ENCODE measurements at regions not wholly inside any gene's neighbourhood (a gene's known extent, or its start where the extent isn't known, plus 50 kb on each side); places are given as distances from the start of the nearest gene placed in this dataset.

- no peaks in the 10 kb centered on the region for H3K9me3 ChIP-seq
- TF ChIP-seq, protein P1, sequence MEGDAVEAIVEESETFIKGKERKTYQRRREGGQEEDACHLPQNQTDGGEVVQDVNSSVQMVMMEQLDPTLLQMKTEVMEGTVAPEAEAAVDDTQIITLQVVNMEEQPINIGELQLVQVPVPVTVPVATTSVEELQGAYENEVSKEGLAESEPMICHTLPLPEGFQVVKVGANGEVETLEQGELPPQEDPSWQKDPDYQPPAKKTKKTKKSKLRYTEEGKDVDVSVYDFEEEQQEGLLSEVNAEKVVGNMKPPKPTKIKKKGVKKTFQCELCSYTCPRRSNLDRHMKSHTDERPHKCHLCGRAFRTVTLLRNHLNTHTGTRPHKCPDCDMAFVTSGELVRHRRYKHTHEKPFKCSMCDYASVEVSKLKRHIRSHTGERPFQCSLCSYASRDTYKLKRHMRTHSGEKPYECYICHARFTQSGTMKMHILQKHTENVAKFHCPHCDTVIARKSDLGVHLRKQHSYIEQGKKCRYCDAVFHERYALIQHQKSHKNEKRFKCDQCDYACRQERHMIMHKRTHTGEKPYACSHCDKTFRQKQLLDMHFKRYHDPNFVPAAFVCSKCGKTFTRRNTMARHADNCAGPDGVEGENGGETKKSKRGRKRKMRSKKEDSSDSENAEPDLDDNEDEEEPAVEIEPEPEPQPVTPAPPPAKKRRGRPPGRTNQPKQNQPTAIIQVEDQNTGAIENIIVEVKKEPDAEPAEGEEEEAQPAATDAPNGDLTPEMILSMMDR (IDR thresholded peaks at IDR 0.05), result no peak
- intact Hi-C loops (cut with DNase I, micrococcal nuclease), result no loop called here
- H3K4me1 ChIP-seq (ENCODE audit: low read depth), result no peaks in the 10 kb centered on the region
- H3K36me3 ChIP-seq (ENCODE audit: low read depth), result no peaks in the 10 kb centered on the region
- DNase-seq, result no peak
- no peak overlapping the region for H3K4me3 ChIP-seq
- no peak for ATAC-seq
Observed at GRCh38 chr4:17092736-17093437, 194.4 kb upstream of the LDB2 start.

DNA sequence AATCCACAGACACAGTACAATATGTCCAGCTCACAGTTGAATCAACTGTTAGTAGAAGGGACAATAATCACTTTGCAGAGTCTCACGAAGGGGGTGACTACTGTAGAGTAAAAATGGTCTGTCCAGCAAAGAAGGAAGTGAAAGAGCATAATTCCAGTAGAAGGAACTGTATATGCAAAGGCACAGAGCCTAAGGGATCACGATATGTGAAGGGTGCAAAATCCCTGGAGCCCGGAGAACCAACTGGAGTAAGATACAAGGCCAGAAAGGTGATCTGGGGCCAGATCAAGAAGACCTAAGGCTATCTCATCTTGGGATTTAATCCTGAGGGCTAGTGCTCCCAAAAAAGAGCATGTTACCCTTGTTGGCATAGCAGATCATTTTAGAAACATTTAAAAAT, 192.7 kb upstream of the LDB2 start:
- DNase-seq (no peak), ATAC-seq (no peak)
- intact Hi-C loops (cut with DNase I, micrococcal nuclease), result no loop called here
- Histone ChIP-seq H3K4me1 (ENCODE audit: low read depth) (no peaks in the 10 kb centered on the region), H3K36me3 (ENCODE audit: low read depth) (no peaks in the 10 kb centered on the region), H3K4me3 (no peak overlapping the region), H3K9me3 (no peaks in the 10 kb centered on the region)
- TF ChIP-seq, protein P1 (IDR thresholded peaks at IDR 0.05), result no peak

DNA sequence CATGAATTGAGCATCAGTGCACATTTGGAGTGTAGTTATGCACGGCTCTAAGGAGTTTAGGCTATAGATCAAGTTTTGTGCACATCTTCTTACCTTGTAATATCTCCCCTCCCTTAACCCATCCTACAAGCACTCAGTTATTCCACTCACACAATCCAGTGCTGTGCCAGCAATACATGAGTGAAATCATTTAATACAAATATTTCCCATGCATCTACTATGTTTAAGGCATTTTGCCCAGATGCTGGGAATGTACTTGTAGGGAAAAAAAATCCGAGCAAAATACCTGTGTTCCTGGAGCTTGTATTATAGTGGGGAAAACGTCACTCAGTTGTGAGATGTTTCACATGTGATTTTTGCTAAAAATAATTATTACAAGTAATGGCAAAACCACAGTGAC, 191.6 kb upstream of the LDB2 start:
- intact Hi-C loops (cut with DNase I, micrococcal nuclease), result no loop called here
- H3K4me1 ChIP-seq (ENCODE audit: low read depth), result no peaks in the 10 kb centered on the region
- TF ChIP-seq, protein P1 (IDR thresholded peaks at IDR 0.05), result no peak
- H3K9me3 ChIP-seq, result no peaks in the 10 kb centered on the region
- ATAC-seq (no peak), DNase-seq (no peak)
- H3K4me3 ChIP-seq, result no peak overlapping the region
- H3K36me3 ChIP-seq (ENCODE audit: low read depth), result no peaks in the 10 kb centered on the region

DNA sequence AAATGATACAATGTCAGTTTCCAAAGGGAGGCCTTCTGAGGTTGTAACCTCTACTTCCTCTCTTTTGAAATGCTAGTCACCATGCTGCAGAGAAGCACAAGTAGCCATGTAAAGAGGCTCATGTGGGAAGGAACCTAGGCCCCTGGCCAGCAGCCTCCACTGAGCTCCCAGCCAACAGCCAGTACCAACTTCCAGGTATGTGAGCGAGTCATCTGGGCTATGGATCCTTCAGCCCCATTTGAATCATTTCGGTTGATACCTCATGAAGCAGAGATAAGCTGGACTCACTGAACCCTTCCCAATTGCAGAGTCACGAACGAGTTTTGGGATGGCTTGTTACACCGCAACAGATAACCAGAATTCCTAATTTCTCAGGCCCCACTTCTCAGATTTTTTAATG, 187.0 kb upstream of the LDB2 start:
- Histone ChIP-seq H3K36me3 (ENCODE audit: low read depth) (no peaks in the 10 kb centered on the region), H3K4me3 (no peak overlapping the region), H3K4me1 (ENCODE audit: low read depth) (no peaks in the 10 kb centered on the region), H3K9me3 (no peaks in the 10 kb centered on the region)
- intact Hi-C loops (cut with DNase I, micrococcal nuclease), result no loop called here
- ATAC-seq, result no peak
- no peak for DNase-seq
- TF ChIP-seq, protein P1 (IDR thresholded peaks at IDR 0.05), result no peak

DNA sequence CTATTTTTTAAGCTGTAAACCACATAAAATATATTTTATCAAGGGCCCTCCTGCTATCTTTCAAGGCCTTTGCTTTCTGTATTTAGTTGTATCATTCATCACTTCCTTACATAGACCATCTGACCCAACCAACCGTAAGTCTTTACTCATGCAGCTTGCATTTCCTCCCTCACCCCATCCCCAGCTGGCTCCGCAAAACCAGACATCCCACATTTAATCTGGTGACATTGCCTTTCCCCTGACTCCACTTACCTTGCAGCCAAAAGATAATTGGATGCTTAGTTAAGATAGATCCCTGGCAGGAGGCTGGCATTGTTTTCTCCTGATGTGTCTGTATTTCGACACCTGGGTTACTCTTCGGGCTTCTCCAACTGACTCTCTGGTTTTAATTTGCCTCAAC, 183.7 kb upstream of the LDB2 start:
- Histone ChIP-seq H3K4me3 (no peak overlapping the region), H3K4me1 (ENCODE audit: low read depth) (no peaks in the 10 kb centered on the region), H3K36me3 (ENCODE audit: low read depth) (no peaks in the 10 kb centered on the region), H3K9me3 (no peaks in the 10 kb centered on the region)
- TF ChIP-seq, protein P1 (IDR thresholded peaks at IDR 0.05), result no peak
- no peak for DNase-seq
- no peak for ATAC-seq
- intact Hi-C loops (cut with DNase I, micrococcal nuclease), result no loop called here

DNA sequence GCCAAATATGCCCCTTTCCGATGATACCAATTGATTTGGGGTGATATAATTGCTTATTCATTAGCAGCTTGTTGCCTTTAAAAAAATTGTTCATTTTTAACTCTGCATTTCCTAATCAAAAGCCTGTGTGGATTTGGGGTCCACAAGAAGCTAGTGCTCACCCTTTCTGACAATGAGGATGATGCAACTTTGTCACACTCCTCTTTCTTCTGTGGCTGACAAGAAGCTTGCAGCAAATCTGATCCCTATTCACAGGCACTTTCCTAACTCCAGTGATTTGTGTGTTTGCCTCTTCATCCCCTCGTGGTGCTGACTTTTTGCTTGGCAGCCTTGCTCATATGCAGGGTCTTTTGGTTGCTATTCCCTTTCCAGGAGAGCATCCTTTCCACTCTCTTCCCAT, 182.7 kb upstream of the LDB2 start:
- TF ChIP-seq, protein P1 (IDR thresholded peaks at IDR 0.05), result no peak
- Histone ChIP-seq H3K9me3 (no peaks in the 10 kb centered on the region), H3K4me3 (no peak overlapping the region), H3K4me1 (ENCODE audit: low read depth) (no peaks in the 10 kb centered on the region), H3K36me3 (ENCODE audit: low read depth) (no peaks in the 10 kb centered on the region)
- intact Hi-C loops (cut with DNase I, micrococcal nuclease), result no loop called here
- DNase-seq, result no peak
- no peak for ATAC-seq

Data from mucosa of descending colon (tissue), 3 donors.